GM21723 (cell line): ENCODE measurements at regions not wholly inside any gene's neighbourhood (a gene's known extent, or its start where the extent isn't known, plus 50 kb on each side); places are given as distances from the start of the nearest gene placed in this dataset.

Source experiments
- ATAC-seq: cut with Tn5 transposase; IDR thresholded peaks from one replicate; pipeline ENCODE4 v1.9.1; 2021; ENCODE audit warnings: mild to moderate bottlenecking, moderate library complexity; ENCODE audit not compliant: unreplicated experiment

DNA sequence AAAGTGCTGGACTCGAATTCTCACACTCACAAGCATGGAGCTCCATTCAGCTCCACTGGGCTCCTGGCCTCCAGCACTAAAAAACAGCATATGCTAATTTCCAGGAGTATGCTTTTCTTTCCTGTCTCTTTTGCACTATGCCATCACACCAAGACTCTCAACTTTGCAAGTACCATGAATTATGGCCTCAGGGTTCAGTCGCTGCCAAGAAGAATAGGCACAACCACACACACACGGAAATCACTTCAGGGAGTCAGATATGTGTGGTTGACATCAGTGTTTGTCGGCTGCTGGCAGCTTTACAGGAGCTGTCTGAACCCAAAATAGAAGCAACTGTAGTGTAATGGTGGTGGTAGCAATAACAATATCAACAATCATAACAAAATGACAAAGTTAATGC, 305.0 kb upstream of the SLCO3A1 start:
- no peak for ATAC-seq

DNA sequence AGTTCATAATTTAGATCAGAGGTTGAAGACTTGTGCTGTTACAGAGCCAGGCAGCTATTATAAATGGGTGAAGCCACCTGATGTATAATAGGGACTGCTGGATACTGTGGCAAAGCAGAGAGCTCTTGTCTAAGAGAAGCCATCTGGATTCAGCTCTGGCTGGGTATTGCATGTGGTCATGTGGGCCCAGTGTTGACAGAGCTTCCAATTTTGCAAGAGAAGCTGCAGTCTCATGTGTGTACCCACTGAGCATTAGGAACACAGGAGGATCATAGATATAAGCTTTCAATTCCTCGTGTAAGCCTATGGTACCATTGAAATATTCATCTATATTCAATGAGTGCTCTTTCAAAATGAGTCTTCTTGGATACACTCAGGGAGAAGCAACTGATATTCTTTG, 303.9 kb upstream of the SLCO3A1 start:
- no peak for ATAC-seq

DNA sequence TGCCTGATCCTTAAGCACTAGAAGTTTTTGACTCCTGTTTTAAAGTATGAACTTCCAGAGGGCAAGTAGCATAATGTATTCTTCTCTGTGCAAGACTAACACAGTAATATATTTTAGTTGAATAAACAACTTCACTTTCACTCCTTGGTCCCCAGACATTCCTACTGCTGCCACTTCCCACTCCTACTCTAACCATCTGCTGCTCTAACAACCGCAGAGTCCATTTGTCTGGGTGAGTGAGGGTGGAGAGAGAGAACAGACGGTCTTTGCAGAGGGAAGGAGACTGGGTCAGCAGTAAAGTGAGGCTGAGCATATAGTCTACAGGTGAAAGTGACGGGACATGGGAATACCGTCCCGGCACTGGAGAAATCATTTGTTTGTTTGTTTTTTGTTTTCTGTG, 301.0 kb upstream of the SLCO3A1 start:
- ATAC-seq: no peak

- ATAC-seq: no peak
These were observed 300.2 kb upstream of the SLCO3A1 start for GRCh38 chr15:91553196-91553854.

DNA sequence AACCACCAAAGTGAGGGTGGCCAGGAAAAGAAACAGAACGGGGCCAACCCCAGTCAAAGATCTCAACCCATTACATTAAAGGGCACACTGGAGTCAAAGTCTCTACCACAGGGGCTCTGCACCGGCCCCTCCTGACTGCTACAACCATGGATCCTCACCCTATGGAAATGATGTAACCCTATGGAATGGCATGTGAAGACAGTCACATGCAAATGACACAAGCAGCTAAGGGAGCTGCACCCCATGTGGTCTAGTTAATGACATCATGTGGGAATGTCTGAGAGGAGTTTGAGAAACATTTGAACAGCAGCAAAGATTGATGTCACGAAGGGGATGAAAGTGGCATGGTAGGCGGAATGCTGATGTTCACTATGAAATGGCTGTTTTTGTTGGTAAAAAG, 298.2 kb upstream of the SLCO3A1 start:
- ATAC-seq: no peak

DNA sequence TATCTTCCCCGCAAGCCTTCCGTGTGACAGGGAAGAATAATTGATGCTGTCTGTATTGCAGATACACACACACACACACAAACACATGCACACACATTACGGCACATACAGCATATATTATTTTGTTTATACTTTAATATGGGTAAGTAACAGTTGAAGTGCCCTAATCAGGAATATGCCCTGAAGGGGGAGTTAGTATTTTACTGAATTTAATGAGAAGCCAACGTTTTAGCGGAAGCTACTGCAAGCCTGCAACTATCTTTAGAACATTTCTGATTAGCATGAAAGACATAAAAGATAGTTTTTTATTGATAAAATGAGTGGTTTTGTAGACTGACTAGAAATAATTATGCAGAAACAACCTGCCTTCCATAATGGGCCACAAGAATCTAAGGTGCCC, 296.6 kb upstream of the SLCO3A1 start:
- no peak for ATAC-seq

GRCh38 chr15:91559066-91559465, 294.4 kb upstream of the SLCO3A1 start:
- no peak for ATAC-seq

- ATAC-seq: no peak
These were observed 292.0 kb upstream of the SLCO3A1 start for GRCh38 chr15:91561371-91562100.

GRCh38 chr15:91562698-91563097, 290.8 kb upstream of the SLCO3A1 start:
- ATAC-seq: no peak

DNA sequence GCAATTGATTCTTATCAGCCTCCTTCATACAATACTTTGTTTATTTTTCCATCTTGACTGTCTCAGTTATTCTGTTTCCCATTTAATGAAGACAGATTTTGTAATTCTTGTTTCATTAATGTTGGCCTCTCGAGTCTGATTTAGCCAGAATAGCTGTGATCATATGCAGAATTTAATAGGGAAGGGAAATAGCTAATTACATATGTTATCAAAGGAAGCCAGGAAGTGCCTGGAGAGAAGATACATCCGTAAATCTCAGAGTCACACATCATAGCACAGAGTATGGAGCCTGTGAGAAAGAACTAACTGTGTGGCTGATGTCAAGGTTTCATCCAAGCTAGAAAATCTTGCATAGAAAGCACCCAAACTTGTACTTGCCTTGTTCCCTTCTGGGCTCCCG, 288.9 kb upstream of the SLCO3A1 start:
- ATAC-seq: no peak

GRCh38 chr15:91566141-91566540, 287.4 kb upstream of the SLCO3A1 start:
- ATAC-seq: no peak

GRCh38 chr15:91568036-91568435, 285.5 kb upstream of the SLCO3A1 start:
- no peak for ATAC-seq

- ATAC-seq: no peak
These were observed 281.4 kb upstream of the SLCO3A1 start for GRCh38 chr15:91572110-91572509.

GRCh38 chr15:91576096-91576495, 277.4 kb upstream of the SLCO3A1 start:
- ATAC-seq: no peak

DNA sequence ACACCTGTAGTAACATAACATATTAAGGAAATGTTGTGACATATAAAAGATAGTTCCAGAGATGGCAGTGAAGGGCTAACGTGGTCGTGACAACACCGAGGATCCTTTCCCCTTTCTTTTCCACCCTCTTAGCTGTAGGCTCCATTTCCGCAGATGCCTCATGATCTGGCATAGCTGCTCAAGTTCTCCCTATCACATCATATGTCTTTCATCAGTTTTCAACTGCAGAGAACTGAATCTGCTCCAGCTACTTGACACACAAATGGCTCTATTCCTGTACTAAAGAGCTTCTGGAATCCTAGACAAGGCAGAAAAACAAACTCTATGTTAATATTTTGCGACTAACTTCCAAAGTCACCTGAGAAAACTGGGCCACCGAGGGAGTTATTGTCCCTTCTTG, 275.0 kb upstream of the SLCO3A1 start:
- ATAC-seq: no peak

- ATAC-seq: no peak
These were observed 268.6 kb upstream of the SLCO3A1 start for GRCh38 chr15:91584895-91585294.

GRCh38 chr15:91586560-91586959, 266.9 kb upstream of the SLCO3A1 start:
- ATAC-seq: no peak

DNA sequence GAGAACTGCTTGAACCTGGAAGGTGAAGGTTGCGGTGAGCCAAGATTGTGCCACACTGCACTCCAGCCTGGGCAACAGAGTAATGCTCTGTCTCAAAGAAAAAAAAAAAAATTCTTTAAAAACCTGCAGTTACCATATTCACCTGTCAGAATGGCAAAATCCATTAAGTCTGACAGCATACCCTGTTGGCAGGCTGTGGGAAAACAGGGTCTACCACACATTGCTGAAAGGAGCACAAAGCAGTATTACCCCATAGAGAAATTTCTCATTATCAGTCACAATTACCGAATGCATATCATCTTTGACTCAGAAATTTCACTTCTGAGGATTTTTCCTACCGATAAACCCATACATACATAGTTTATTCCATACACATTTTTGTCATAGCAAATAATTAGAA, 264.1 kb upstream of the SLCO3A1 start:
- ATAC-seq: no peak

DNA sequence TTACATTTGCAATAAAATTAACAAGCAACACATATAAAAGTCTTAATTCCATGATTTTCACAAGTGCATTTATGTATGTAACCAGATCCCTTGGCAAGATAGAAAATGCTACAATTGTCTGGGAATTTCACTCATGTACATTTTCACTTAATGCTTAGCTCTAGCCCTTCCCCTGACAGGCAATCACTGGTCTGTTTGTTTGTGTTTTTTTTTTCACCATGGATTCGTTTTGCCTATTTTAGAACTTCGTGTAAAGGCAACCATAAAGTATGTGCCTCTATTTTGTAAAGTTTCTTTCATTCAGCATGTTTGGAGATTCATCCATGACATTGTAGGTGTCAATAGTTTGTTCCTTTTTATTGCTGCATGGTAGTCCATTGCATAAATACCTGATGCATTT, 260.9 kb upstream of the SLCO3A1 start:
- ATAC-seq: no peak

GRCh38 chr15:91593067-91593466, 260.4 kb upstream of the SLCO3A1 start:
- no peak for ATAC-seq

DNA sequence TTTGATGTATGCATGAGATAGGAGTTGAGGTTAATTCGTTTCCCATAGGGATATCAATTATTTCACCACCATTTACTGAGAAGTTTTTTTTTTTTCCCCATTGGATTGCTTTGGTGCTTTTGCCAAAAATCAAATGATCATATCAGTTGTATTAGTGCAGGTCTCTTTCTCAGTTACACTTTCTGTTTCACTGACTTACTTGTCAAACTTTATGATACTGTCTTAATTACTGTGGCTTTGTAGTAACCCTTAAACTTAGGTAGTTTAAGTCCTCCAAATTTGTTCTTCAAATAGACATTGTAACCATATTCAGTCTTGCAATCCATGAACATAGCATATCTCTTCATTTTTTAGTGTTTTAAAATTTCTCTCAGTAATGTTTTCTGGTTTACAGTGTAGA, 259.9 kb upstream of the SLCO3A1 start:
- ATAC-seq: no peak

- ATAC-seq: no peak
These were observed 254.2 kb upstream of the SLCO3A1 start for GRCh38 chr15:91599261-91599660.
